Right hindlimb (tissue), 1 donor: ENCODE measurements at regions not wholly inside any gene's neighbourhood (a gene's known extent, or its start where the extent isn't known, plus 50 kb on each side); places are given as distances from the start of the nearest gene placed in this dataset.
"Not testable (repeated sequence)": the region's sequence is repeated elsewhere in the genome, so short reads cannot be mapped to it uniquely, and the experiment has no call there.

Experiments used
- DNase-seq: peaks from one replicate; pipeline ENCODE4 v3.0.0-alpha.2; 2018

GRCh38 chr6:139887275-139887674, 512.8 kb upstream of the CITED2 start:
- DNase-seq, result no peak

GRCh38 chr6:139886396-139886795, 511.9 kb upstream of the CITED2 start:
- no peak for DNase-seq

- DNase-seq, result no peak
Measured at GRCh38 chr6:139885909-139886308, 511.5 kb upstream of the CITED2 start.

GRCh38 chr6:139883776-139884175, 509.3 kb upstream of the CITED2 start:
- DNase-seq, result no peak

- no peak for DNase-seq
Measured at GRCh38 chr6:139882977-139883728, 508.7 kb upstream of the CITED2 start.

- no peak for DNase-seq
Measured at GRCh38 chr6:139882234-139882633, 507.8 kb upstream of the CITED2 start.

- DNase-seq, result no peak
Measured at GRCh38 chr6:139881728-139882211, 507.3 kb upstream of the CITED2 start.

- DNase-seq, result no peak
Measured at GRCh38 chr6:139881236-139881635, 506.8 kb upstream of the CITED2 start.

- no peak for DNase-seq
Measured at GRCh38 chr6:139879823-139880356, 505.4 kb upstream of the CITED2 start.

GRCh38 chr6:139879241-139879640, 504.8 kb upstream of the CITED2 start:
- DNase-seq, result not testable (repeated sequence)

GRCh38 chr6:139877828-139878405, 503.5 kb upstream of the CITED2 start:
- DNase-seq, result no peak

- DNase-seq, result no peak
Measured at GRCh38 chr6:139872665-139873064, 498.2 kb upstream of the CITED2 start.

- no peak for DNase-seq
Measured at GRCh38 chr6:139871803-139872510, 497.5 kb upstream of the CITED2 start.

GRCh38 chr6:139871165-139871710, 496.8 kb upstream of the CITED2 start:
- no peak for DNase-seq

- no peak for DNase-seq
Measured at GRCh38 chr6:139868576-139868975, 494.1 kb upstream of the CITED2 start.

- no peak for DNase-seq
Measured at GRCh38 chr6:139863964-139864363, 489.5 kb upstream of the CITED2 start.

GRCh38 chr6:139863346-139863745, 488.9 kb upstream of the CITED2 start:
- DNase-seq, result no peak

- no peak for DNase-seq
Measured at GRCh38 chr6:139862311-139862710, 487.9 kb upstream of the CITED2 start.

- no peak for DNase-seq
Measured at GRCh38 chr6:139860203-139860602, 485.8 kb upstream of the CITED2 start.

- DNase-seq, result no peak
Measured at GRCh38 chr6:139858429-139858828, 484.0 kb upstream of the CITED2 start.

GRCh38 chr6:139857143-139857542, 482.7 kb upstream of the CITED2 start:
- DNase-seq, result no peak

GRCh38 chr6:139856562-139856961, 482.1 kb upstream of the CITED2 start:
- no peak for DNase-seq

- DNase-seq, result no peak
Measured at GRCh38 chr6:139855671-139856311, 481.3 kb upstream of the CITED2 start.
